ENCODE measurements at regions not wholly inside any gene's neighbourhood (a gene's known extent, or its start where the extent isn't known, plus 50 kb on each side); places are given as distances from the start of the nearest gene placed in this dataset.

DNA sequence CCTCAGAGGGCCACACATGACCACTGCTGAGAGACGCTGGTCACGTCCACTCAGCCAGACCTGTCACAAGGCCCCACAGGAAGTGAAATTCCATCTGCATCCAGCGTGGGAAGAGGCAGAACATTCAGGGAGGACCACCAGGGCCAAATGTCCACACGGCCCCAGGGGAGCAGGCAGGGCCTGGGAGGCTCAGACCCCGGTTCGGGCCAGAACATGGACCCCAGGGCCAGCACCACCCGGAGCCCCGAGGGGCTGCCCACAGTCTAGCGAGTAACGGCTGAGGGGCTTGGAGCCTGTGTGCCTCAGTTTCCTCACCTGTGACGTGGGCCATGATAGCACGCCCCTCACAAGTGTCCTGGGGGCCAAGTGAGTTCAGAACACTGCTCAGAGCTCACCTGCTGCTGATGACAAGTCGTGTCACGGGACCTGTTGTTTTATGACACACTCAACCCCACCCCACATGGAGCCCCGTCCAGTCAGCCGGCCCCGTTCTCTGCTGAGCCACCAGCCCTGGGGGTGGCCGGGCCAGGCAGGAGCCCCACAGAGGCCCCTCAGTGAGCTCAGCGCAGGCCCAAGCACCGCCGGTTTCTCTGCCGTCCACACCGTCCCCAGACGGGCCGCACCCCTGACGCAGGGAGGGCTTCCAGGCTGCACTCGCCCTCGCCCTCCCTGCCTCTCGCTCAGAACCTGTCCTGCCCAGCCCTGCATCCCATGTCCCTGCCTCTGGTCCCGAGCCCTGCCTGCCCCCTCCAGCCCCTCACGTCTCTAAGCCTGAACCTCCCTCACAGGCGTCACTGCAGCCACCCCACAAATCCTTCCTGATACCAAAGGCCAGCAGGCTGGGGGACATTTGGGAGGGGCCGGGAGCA lies 79.5 kb upstream of the GALNT9 start:
- no peak for DNase-seq (ENCODE audit: low spot score in 2 of 2, unreplicated experiment in 2 of 2)
- Mint-ChIP-seq H3K27ac (no peak overlapping the region), H3K27me3 (ENCODE audit: low read depth) (peaks cover 28% of the 10 kb centered on the region), H3K9me3 (no peaks in the 10 kb centered on the region), H3K4me3 (no peak overlapping the region), H3K4me1 (no peaks in the 10 kb centered on the region), H3K36me3 (no peaks in the 10 kb centered on the region)
- TF ChIP-seq, protein P1, sequence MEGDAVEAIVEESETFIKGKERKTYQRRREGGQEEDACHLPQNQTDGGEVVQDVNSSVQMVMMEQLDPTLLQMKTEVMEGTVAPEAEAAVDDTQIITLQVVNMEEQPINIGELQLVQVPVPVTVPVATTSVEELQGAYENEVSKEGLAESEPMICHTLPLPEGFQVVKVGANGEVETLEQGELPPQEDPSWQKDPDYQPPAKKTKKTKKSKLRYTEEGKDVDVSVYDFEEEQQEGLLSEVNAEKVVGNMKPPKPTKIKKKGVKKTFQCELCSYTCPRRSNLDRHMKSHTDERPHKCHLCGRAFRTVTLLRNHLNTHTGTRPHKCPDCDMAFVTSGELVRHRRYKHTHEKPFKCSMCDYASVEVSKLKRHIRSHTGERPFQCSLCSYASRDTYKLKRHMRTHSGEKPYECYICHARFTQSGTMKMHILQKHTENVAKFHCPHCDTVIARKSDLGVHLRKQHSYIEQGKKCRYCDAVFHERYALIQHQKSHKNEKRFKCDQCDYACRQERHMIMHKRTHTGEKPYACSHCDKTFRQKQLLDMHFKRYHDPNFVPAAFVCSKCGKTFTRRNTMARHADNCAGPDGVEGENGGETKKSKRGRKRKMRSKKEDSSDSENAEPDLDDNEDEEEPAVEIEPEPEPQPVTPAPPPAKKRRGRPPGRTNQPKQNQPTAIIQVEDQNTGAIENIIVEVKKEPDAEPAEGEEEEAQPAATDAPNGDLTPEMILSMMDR (IDR thresholded peaks at IDR 0.05; ENCODE audit: unreplicated experiment): no peak

DNA sequence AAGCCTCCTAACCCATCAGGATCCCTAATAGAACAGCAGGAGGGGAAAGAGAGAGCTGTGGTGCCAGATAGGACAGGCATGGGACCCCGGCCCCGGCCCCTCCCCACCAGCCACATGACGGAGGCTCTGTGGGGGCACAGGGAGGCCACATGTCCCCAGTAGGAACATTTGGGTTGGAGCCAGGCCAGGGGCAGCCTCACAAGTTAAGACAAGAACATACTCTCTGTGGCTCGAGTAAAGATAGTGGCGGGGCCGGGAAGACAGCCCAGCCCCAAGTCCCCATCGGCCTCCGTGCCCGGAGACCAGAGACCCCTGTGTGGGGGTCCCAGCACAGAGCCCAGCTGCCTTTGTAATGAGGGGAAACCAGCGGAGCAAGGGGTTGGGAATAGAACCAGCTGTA lies 78.6 kb upstream of the GALNT9 start:
- Mint-ChIP-seq H3K27ac (no peak overlapping the region), H3K9me3 (no peaks in the 10 kb centered on the region), H3K4me3 (no peak overlapping the region), H3K27me3 (ENCODE audit: low read depth) (peaks cover 35% of the 10 kb centered on the region), H3K4me1 (no peaks in the 10 kb centered on the region), H3K36me3 (no peaks in the 10 kb centered on the region)
- TF ChIP-seq, protein P1 (IDR thresholded peaks at IDR 0.05; ENCODE audit: unreplicated experiment): no peak
- DNase-seq (ENCODE audit: low spot score in 2 of 2, unreplicated experiment in 2 of 2): no peak

DNA sequence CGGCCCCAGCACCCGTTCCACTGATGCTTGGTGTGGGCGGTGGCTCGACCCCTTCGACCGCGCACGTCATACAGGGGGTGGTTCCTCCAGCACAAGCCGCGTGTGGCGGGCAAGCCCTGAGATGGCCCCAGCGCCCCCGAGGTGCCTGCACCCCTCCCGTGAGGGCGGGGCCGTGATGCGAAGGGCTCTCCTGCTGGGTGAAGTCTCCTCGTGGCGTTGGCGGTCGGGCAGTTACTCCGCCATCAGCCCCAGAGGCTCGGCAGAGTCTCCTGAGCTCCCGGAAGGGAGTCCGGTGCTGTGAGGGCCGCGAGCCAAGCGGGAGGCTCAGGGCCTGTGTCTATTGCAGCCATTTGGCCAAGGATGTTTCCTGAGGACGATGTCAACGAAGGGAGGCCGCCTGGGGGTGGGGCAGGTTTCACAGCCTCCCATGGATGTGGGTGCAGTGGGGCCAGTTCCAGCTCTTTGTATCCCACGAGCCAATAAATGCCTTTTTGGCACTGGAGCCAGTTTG lies 78.1 kb upstream of the GALNT9 start:
- H3K4me3 Mint-ChIP-seq: no peak overlapping the region

DNA sequence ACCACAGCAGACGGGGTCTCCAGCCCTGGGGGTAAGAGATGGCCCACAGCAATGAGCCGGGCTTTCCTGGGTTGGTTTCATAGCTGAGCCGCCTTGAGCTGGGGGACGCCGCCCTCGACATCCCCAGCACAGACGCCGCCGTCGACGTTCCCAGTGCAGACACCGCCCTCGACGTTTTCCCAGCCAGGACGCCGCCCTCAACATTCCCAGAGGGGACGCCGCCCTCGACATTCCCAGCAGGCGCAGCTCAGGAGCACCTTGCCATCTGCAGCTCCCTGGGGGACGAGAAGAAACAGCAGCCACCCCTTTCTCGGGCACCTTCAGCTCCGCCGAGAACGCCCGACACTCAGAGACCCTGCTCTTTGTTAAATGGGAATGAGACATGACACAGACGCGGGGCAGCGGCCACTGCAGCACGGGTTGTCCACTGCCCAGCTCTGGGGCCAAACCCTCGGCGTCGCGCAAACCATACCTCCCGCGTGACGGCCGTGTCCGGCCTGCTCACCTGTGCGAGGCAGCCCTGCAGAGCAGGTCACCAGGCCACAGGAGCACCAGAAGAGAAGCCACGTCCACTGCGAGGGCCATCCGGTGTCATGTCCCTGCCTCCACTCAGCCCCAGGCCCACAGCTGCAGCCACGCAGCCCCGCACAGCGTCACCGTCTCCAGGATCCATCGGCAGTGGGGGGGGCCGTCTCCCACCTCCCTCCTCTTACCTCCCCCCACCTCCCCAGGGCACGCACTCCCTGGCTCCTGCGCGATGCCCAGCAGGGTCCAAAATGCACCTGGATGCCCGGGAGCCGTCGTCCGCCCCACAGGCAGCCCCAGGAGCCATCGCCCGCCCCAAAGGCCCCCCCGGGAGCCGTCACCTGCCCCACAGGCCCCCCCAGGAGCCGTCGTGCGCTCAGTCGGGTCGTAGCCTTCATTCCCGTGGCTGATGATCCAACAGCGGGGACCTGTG lies 77.4 kb upstream of the GALNT9 start:
- H3K27ac Mint-ChIP-seq: no peak overlapping the region
- H3K36me3 Mint-ChIP-seq: no peaks in the 10 kb centered on the region
- H3K9me3 Mint-ChIP-seq: no peaks in the 10 kb centered on the region
- peaks cover 40% of the 10 kb centered on the region for H3K27me3 Mint-ChIP-seq (ENCODE audit: low read depth)
- no peaks in the 10 kb centered on the region for H3K4me1 Mint-ChIP-seq
- TF ChIP-seq, protein P1 (IDR thresholded peaks at IDR 0.05; ENCODE audit: unreplicated experiment): no peak
- DNase-seq (ENCODE audit: low spot score in 2 of 2, unreplicated experiment in 2 of 2): no peak
- no peak overlapping the region for H3K4me3 Mint-ChIP-seq

More for the DNA sequence above, 78.1 kb upstream of the GALNT9 start:
- no peak for DNase-seq (ENCODE audit: low spot score in 2 of 2, unreplicated experiment in 2 of 2)
- Mint-ChIP-seq H3K4me1 (no peaks in the 10 kb centered on the region), H3K36me3 (no peaks in the 10 kb centered on the region), H3K27me3 (ENCODE audit: low read depth) (peaks cover 40% of the 10 kb centered on the region), H3K27ac (no peak overlapping the region), H3K9me3 (no peaks in the 10 kb centered on the region)
- TF ChIP-seq, protein P1 (IDR thresholded peaks at IDR 0.05; ENCODE audit: unreplicated experiment): no peak

DNA sequence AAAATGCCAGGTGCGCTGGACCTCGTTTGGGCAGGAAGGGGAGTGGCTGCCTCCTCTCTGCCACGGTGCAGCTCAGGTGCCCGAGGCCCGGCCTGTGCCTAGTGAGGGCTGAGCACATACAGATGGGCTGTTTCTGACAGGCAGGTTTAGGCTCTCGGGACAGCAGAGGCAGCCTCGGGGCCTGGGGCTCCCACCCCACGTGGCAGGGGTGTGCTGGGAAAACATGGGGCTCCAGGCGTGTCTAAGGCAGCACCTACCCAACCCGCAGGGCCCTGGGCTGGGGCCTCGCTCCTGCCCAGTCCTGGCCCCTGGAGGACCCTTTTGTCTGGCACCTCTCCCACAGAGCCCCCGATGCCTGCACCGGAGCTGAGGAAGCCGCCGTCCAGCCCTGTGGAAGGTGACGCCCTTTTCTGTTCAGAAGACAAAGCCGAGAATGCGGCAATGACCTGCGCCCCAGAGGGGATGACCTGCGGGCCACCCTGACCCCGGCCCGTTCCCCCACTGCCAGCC lies 76.4 kb upstream of the GALNT9 start:
- Mint-ChIP-seq H3K36me3 (no peaks in the 10 kb centered on the region), H3K9me3 (no peaks in the 10 kb centered on the region), H3K27me3 (ENCODE audit: low read depth) (peaks cover 40% of the 10 kb centered on the region), H3K4me1 (no peaks in the 10 kb centered on the region), H3K4me3 (no peak overlapping the region), H3K27ac (no peak overlapping the region)
- TF ChIP-seq, protein P1 (IDR thresholded peaks at IDR 0.05; ENCODE audit: unreplicated experiment): no peak
- DNase-seq (ENCODE audit: low spot score in 2 of 2, unreplicated experiment in 2 of 2): no peak

Measured in mesothelial cell of epicardium (in vitro differentiated cells).